Hematopoietic multipotent progenitor cell treated with erythropoietin and hydrocortisone succinate and interleukin-3 and kit ligand, for 17 days (in vitro differentiated cells): ENCODE measurements at regions not wholly inside any gene's neighbourhood (a gene's known extent, or its start where the extent isn't known, plus 50 kb on each side); places are given as distances from the start of the nearest gene placed in this dataset.

Experiments
- DNase-seq: peaks from one replicate; pipeline ENCODE4 v3.0.0-alpha.2; 2015; ENCODE audit warnings: low spot score

DNA sequence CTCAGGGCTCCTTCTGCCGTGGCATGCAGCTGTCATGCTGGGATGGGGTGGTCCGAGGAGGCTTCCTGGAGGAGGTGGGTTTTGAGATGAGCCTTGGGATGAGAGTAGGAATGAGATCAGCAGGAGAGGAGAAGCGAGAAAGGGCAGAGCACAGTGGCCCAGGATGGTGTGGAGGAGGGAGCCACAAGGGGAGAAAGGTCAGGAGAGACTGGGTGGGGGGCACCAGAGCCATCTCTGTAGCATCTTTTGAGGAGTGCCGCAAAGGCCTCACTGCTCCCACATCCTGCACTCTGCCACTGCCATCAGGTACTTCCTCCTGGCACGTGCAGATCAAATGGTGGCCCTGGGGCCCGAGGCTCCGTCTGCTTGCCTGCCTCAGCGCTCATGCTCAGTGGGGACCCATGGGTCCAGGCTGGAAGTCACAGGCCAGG, 150.2 kb downstream of the MACROH2A1 start:
- no peak for DNase-seq

DNA sequence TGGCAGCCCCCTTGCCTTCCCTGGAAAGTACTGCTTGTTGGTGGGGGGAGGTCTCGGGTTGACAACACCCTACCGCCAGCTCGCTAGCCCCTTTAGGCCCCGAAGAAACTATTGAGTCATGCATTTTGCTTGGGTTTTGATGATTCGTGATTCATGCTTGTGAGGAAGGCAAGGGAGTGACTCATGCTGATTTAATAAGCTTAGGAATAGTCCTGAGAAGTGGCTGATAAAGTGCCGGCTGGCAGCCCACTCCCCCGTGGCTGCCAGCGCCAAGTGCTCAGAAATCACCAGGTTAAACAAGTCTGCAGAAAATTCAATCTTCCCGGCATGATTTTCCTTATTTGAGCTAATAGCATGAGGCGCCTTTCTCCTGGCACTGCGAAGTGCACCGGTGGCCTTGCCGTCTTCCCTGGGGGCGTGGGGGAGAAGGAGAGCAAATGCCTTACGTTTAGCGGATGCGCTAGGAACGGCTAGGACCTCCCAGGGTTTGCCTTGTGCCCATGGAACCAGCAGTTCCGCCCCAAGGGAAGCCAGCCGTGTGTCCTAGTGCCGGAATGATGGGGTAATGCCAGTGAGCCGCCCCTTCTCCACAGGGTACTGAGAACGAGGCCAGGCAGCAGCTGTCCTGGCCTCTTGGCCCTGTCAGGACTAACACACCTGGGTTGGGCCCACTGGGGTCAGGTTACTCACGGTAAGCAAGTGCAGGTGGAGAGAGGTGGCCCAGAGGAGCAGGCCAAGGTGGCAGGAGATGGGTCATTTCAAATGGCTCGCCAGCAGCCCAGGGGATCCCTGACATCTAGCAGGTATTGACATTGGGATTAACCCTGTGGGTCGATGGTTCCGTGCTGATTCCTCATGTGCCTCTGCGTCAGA, 151.9 kb downstream of the MACROH2A1 start:
- no peak for DNase-seq

GRCh38 chr5:135246605-135246922, 152.5 kb downstream of the MACROH2A1 start:
- no peak for DNase-seq

- no peak for DNase-seq
Observed at GRCh38 chr5:135245521-135246499, 153.2 kb downstream of the MACROH2A1 start.

GRCh38 chr5:135244620-135245021, 154.4 kb downstream of the MACROH2A1 start:
- no peak for DNase-seq

GRCh38 chr5:135243556-135244285, 155.3 kb downstream of the MACROH2A1 start:
- DNase-seq = no peak

GRCh38 chr5:135242866-135243555, 156.0 kb downstream of the MACROH2A1 start:
- no peak for DNase-seq

DNA sequence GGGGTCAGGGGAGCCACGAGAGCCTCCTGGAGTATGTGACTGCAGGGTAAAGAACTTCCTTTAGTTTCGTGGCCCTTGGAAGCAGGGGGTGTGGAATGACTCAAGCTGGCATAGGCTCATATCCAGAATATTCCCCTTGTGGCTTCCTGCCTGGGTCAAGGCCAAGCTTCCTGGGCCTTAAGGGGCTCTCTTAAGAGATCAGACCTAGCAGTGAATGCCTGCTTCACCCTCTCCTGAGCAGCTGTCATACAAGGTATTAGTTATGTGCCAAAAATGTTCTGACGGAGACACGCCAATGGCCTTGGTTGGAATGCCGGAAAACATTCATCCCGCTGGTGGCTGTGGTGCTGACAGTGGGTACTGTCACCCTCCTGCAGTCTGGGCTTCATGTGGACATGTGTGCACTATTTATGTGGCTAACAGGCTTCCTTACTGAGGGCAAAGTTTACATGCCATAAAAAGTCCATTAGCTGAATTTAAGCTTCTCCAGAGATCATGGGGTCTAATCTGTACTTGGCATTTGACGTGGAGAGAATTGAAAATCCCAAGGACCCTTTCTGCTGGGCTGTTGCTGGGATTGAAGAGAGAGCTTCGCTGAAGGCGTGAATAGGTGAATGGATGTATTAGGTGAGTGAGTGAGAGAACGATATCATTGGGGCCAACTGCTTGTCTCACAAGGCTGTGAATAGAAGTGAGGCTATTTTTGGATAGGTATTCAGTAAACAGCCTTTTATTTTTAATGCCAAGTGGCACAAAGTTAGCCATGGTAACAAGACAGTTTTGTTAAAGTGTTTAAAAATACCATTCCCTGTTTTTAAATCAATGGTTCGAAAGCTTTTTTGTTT, 156.8 kb downstream of the MACROH2A1 start:
- DNase-seq = no peak

DNA sequence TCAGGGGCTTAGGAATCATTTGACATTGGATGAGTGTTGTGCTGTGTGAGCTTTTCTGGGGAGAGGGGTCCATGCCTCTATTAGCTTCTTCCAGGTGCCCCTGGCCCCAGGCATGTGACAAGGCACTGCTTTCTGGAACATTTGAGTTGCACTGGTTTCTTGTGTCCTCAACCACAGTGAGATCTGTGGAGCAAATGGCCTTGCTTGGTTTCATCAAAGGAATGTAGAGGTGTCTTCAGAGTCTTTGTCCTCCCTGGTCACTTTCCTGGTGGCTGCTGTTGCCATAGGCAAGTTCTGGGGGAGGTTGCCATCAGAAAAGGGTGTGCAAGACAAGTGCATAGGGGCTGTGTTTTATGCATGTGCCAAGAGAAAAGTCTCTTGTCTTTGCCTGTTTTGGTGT, 157.5 kb downstream of the MACROH2A1 start:
- DNase-seq = no peak

- no peak for DNase-seq
Observed at GRCh38 chr5:135240781-135241360, 158.2 kb downstream of the MACROH2A1 start.

DNA sequence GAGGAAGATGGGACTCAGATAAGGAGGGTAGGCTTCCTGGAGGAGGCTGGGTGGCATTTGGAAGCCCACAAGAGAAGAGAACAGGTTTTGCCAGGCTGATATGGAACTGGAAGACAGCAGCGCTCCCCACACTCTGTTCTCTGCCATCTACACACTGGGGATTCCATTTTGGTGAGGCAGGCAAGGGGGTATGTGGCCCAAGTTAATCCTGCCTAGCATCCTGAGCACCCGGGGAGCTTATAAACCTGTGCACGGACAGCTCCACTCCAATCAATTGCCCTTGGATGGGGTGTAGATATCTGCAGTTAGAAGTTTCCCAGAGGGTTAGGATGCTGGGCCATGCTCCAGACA, 158.8 kb downstream of the MACROH2A1 start:
- DNase-seq = no peak

GRCh38 chr5:135239453-135240282, 159.4 kb downstream of the MACROH2A1 start:
- DNase-seq = no peak

DNA sequence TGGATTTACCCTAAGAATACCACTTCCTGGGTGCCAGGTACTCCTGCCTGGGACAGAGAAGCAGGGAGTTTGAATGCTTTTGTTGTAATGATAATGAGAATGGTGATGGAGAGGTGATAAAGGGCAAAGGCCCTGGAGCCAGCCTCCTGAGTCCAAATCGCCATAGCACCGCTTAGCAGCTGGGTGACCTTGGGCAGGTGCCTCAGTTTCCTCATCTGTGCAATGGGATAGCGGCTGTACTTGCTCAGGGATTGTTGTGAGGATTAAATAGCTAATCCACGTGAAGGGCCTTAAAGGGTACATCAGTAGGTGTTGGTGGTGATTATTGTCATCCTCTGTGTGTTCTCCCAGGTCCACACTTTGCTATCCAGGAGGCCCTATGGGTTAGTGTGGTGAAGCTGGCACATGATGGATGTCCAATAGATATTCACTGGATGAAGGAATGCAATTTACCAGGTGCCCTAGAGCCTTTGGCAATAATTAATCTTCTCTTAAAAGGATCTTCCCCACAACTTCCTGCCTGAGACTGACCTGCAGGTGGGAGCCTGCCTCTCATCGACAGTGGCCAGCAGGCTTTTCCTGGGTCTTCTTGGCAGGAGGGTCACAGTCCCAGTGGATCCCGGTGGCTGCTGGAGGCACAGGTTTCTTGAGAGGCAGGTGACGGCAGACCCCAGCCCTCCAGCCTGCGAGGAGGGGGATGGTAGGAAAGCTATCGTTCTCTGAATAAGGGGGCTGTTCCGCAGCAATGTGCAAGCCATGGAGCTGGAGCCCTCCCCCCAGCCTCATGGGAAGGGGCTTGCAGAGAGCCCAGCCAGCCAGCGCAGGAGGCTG, 160.2 kb downstream of the MACROH2A1 start:
- no peak for DNase-seq

DNA sequence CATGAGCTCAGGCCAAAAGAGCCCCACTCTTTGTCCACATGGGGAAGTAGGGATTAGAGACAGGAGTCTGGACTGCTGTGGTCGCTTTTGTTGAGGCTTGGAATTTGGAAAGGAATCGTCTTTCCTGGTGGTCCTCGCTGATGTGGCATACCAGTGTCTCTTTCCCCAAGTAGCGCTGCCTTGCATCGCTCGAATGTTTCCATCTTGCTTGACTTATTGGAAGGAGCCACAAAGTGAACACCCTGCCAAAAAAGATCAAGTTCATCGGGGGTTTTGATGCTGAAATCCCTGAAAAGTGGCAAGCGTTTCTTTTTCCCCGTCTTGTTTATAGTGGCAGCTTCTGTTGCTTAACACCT, 161.3 kb downstream of the MACROH2A1 start:
- DNase-seq = no peak

DNA sequence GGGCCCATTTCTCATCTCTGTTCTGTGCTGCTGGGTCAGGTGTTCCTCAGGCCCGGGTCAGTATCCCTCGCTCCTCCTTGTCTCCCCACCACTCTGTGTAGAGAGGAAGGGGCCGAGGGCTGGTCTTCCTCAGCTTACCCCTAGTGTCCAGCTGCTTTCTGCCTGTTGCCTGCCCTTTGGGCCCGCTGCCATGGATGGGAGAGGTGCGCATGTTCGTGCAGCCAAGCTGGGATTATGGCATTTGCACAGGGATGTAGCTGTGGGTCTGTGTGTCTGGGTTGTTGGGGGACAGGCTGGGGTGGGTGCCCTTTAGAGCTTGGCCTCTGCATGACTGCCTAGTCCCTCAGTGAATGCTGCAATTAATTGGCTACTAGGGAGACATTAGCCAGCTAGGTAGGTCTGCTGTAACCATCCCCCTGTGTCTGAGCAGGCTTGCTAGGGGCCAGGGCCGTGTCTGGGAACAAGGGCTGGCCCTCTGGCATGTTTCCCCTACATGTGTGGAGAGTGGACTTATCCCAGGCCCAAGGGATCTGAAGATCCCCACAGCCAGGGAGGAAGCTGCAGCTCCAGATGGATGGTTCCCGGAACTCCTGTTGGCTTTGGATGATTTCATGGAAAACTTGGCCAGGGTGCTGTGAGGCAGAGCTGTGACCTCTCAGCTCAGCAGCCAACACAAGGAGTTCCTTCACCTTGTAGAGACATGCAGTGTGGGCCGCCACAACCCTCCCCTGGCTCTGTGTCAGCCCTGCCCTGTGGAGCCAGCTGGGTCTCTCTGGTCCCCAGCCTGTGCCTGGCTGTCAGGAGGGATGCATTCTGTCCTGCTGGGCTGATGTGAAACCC, 161.9 kb downstream of the MACROH2A1 start:
- DNase-seq = no peak

DNA sequence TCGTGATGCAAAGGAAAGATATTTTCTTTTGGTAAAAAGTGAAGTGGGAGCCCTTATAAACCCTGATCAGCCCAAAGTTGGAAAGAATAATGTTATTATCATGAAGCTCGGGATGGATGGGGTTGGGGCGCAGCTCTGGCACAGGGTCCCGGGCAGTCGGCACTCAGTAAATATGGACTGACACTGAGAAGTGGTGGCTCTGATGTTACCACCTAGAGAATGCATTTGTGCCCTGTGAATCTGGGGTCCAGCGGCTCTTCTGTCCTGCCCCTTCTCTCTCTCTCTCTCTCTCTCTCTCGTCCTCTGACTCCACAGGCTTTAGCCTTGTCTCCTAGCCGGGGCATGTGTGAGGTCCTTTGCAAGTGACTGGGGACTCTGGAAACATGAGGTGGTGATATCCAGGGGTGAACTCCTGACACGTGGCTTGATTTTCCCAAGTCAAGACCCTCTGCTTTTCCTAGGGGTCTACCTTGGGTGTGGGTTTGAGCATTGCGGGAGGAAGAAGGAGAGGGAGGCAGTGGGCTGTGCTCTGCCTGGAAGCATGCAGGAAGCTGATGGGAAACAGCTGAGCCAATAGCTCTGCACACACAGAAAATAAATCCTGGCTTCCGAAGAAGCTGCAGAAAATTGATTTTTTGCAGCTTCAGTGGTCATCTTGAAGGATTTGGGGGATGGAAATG, 162.7 kb downstream of the MACROH2A1 start:
- no peak for DNase-seq

DNA sequence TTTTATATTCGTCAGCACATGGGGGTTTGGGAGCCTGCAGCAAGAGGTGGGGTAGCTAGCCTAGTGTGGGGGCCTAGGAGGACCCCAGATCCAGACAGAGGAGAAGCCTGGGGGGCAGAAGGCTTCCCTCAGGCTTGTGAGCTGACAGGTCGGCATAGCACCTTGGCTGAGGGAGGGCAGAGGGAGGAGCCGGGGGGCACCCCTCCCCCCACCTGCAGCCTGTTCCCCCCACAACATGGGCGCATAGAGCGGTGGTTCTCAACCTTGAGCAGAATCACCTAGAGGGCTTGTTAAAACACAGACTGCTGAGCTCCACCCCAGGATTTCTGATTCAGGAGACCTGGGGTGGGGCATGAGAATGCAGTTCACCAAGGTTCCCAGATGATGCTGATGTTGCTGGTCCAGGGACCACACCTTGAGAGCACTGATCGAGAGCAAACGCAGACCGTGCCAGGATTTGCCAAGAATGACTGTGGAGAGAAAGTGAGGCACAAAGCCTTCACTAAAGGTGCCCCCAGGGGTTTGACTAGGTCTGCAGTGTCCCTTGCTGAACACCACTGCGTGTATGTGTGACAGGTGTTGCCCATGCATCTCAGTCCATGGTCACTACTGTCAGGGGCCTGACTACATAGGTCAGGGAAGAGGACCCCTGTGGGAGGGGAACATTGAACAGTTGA, 163.3 kb downstream of the MACROH2A1 start:
- no peak for DNase-seq
